ENCODE measurements at regions not wholly inside any gene's neighbourhood (a gene's known extent, or its start where the extent isn't known, plus 50 kb on each side); places are given as distances from the start of the nearest gene placed in this dataset.
A peak's percentile ranks its signal among the peaks of the same experiment; 100 is the strongest.

GRCh38 chr15:38690216-38690615, 125.6 kb upstream of the RASGRP1 start:
- no peak overlapping the region for H3K4me3 Mint-ChIP-seq
- H3K27ac Mint-ChIP-seq = peak overlapping the region in 1 of 3 experiments; percentile 19
- peaks cover 4% of the 10 kb centered on the region for H3K27me3 Mint-ChIP-seq (ENCODE audit: low read depth)
- H3K9me3 Mint-ChIP-seq = no peaks in the 10 kb centered on the region
- H3K4me1 Mint-ChIP-seq = peaks cover 4% of the 10 kb centered on the region
- no peak for TF ChIP-seq CTCF (IDR thresholded peaks at IDR 0.05; ENCODE audit: unreplicated experiment in 3 of 3)
- H3K36me3 Mint-ChIP-seq (ENCODE audit: low read depth) = no peaks in the 10 kb centered on the region

GRCh38 chr15:38690719-38691332, 126.2 kb upstream of the RASGRP1 start:
- TF ChIP-seq CTCF (IDR thresholded peaks at IDR 0.05; ENCODE audit: unreplicated experiment in 3 of 3) = peak; percentile 81 to 82 (median 81)
- Mint-ChIP-seq H3K9me3 (no peaks in the 10 kb centered on the region), H3K36me3 (ENCODE audit: low read depth) (no peaks in the 10 kb centered on the region), H3K4me1 (peaks cover 4% of the 10 kb centered on the region), H3K4me3 (no peak overlapping the region), H3K27me3 (ENCODE audit: low read depth) (peaks cover 4% of the 10 kb centered on the region), H3K27ac (peak overlapping the region; percentile 25 to 46 (median 36))

- Mint-ChIP-seq H3K36me3 (ENCODE audit: low read depth) (no peaks in the 10 kb centered on the region), H3K9me3 (no peaks in the 10 kb centered on the region), H3K4me1 (peaks cover 4% of the 10 kb centered on the region), H3K27me3 (ENCODE audit: low read depth) (peaks cover 4% of the 10 kb centered on the region), H3K27ac (peak overlapping the region; percentile 25 to 46 (median 36)), H3K4me3 (no peak overlapping the region)
- no peak for TF ChIP-seq CTCF (IDR thresholded peaks at IDR 0.05; ENCODE audit: unreplicated experiment in 3 of 3)
Observed at GRCh38 chr15:38691377-38691776, 126.8 kb upstream of the RASGRP1 start.

- peaks cover 4% of the 10 kb centered on the region for H3K27me3 Mint-ChIP-seq (ENCODE audit: low read depth)
- H3K4me3 Mint-ChIP-seq = no peak overlapping the region
- H3K4me1 Mint-ChIP-seq = peaks cover 4% of the 10 kb centered on the region
- H3K27ac Mint-ChIP-seq = peak overlapping the region in 1 of 3 experiments; percentile 36
- H3K9me3 Mint-ChIP-seq = no peaks in the 10 kb centered on the region
- no peaks in the 10 kb centered on the region for H3K36me3 Mint-ChIP-seq (ENCODE audit: low read depth)
- TF ChIP-seq CTCF (IDR thresholded peaks at IDR 0.05; ENCODE audit: unreplicated experiment in 3 of 3) = no peak
Observed at GRCh38 chr15:38691965-38692788, 127.6 kb upstream of the RASGRP1 start.

- Mint-ChIP-seq H3K27ac (no peak overlapping the region), H3K4me1 (peaks cover 4% of the 10 kb centered on the region), H3K27me3 (ENCODE audit: low read depth) (peaks cover 4% of the 10 kb centered on the region), H3K36me3 (ENCODE audit: low read depth) (no peaks in the 10 kb centered on the region), H3K4me3 (no peak overlapping the region), H3K9me3 (no peaks in the 10 kb centered on the region)
- no peak for TF ChIP-seq CTCF (IDR thresholded peaks at IDR 0.05; ENCODE audit: unreplicated experiment in 3 of 3)
Observed at GRCh38 chr15:38692789-38693062, 128.1 kb upstream of the RASGRP1 start.
